HK-2 (cell line): ENCODE measurements at regions not wholly inside any gene's neighbourhood (a gene's known extent, or its start where the extent isn't known, plus 50 kb on each side); places are given as distances from the start of the nearest gene placed in this dataset.
"Not testable (repeated sequence)": the region's sequence is repeated elsewhere in the genome, so short reads cannot be mapped to it uniquely, and the experiment has no call there.

ENCODE experiments used
- DNase-seq: peaks from one replicate; pipeline ENCODE4 v3.0.0-alpha.2; 2018; ENCODE audit not compliant: unreplicated experiment

DNA sequence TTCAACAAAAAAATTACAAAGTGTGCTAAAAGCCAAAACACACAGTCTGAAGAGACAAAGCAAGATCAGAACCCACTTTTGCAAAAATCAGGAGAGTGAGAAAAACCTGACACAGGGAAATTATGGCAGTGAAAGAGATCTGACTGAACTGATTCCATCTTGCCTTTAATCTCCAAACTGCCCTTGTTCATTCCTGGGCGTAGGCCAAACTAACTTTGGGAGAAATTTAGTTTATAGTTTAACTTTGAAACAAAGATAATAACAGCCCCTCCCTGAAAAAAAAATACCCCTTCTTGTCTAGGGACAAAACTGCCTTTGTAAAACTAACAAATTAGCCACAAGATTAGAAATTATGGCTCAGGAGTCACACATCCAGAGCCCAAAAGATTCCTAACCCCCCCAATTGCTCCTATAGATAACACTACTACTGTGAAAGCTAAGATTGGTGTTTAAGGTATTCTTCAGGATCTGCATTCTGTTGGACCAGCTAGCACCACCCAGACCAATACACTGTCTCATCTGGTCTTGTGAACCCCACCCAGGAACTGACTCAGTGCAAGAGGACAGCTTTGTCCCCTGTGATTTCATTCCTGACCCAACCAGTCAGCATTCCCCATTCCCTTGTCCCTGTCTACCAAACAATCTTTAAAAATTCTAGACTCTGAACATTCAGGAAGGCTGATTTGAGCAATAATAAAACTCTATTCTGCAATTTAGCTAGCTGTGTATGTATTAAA is 226.1 kb upstream of the SH3BP4 start:
- no peak for DNase-seq

DNA sequence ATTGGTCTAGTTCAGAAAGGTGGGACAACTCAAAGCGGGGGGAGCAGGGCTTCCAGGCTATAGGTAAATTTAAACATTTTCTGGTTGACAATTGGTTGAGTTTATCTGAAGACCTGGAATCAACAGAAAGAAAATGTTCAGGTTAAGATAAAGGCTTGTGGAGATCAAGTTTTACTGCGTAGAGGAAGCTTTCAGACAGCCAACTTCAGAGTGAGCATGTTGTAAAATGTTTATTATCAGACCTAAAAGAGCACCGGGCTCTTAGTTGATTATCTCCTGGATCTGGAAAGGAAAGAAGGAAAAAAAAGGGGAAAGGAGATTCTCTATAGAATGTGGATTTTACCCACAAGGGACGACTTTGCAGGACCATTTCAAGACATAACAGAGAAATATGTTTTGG is 227.0 kb upstream of the SH3BP4 start:
- no peak for DNase-seq

GRCh38 chr2:234723400-234723799 is 226.5 kb upstream of the ARL4C start:
- DNase-seq: no peak

DNA sequence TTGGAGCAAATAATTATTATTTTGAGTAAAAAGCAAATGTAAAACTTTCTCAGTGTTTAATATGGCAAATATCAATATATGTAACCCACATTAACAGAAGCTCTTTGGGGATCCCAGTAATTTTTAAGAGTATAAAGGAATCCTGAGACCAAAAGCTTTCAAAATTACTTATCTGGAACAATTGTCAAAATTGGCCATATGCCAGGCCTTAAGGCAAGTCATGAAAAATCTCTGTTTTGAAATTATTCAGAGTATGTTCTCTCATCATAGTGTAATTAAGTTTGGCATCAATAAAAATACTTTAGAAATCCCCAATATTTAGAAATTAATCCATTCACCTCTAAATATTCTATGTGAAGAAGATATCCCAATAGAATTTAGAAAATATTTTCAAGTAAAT is 225.3 kb upstream of the ARL4C start:
- DNase-seq: no peak

GRCh38 chr2:234719116-234719716 is 222.3 kb upstream of the ARL4C start:
- no peak for DNase-seq

GRCh38 chr2:234716271-234716670 is 219.4 kb upstream of the ARL4C start:
- no peak for DNase-seq

DNA sequence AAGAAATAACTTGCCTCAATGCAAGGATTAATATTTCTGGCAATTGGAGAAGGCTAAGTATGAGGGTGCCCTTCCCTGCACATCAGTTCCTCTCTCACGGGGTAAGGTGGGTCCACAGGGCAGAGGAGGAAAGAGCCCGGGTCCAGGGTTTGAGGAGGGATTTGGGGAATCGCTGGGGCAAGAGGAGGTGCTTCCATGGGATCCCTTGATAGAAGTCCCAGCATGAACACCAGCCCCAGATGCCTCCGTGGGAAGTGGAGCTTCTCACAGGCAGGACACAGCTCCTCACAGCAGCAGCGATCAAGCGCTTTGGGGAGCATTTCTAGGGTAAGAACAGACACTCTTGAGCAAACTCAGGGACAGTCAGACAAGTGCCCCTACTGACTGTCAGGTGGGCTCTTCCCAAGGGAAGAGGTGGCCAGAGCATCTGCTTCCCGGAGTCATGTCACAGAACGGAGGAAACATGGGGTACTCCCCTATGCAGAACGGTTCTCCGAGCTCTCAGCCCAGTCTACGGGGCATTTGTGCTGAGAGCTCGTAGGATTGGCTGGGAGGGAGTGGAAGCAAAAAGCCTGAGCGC is 218.9 kb upstream of the ARL4C start:
- DNase-seq: no peak

- DNase-seq: no peak
Observed at GRCh38 chr2:234714711-234715110, 217.8 kb upstream of the ARL4C start.

DNA sequence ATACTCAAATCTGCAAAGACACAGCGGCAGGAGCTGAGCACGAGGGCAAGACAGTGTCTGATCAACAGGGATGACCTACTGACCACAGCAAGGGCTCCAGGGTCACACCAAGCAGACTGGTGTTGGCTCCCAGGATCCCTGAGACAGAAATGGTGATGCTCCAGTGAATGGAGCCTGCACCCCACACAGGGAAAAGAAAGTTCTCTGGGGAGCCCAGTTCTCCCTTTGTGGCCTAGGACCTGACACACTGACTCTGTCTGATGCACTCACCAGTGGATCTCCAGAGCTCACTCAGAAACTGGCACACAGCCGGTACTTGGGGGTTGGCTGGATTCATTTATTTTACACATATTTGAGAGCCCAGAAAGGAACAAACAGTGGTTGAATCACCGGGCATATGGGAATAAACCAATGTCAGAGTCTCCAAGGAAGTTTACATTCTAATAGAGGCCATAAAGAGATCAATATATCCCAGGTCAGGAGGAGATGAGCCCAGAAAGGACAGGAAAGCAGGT is 215.6 kb upstream of the ARL4C start:
- DNase-seq: no peak

- no peak for DNase-seq
Observed at GRCh38 chr2:234711308-234711707, 214.4 kb upstream of the ARL4C start.

- no peak for DNase-seq
Observed at GRCh38 chr2:234710587-234710986, 213.7 kb upstream of the ARL4C start.

- DNase-seq: no peak
Observed at GRCh38 chr2:234710066-234710465, 213.2 kb upstream of the ARL4C start.

GRCh38 chr2:234708717-234709116 is 211.8 kb upstream of the ARL4C start:
- DNase-seq: no peak

GRCh38 chr2:234708091-234708683 is 211.3 kb upstream of the ARL4C start:
- DNase-seq: no peak

GRCh38 chr2:234706086-234706485 is 209.2 kb upstream of the ARL4C start:
- no peak for DNase-seq

GRCh38 chr2:234705108-234705507 is 208.2 kb upstream of the ARL4C start:
- peak; percentile 12 for DNase-seq

GRCh38 chr2:234703258-234703657 is 206.4 kb upstream of the ARL4C start:
- no peak for DNase-seq

DNA sequence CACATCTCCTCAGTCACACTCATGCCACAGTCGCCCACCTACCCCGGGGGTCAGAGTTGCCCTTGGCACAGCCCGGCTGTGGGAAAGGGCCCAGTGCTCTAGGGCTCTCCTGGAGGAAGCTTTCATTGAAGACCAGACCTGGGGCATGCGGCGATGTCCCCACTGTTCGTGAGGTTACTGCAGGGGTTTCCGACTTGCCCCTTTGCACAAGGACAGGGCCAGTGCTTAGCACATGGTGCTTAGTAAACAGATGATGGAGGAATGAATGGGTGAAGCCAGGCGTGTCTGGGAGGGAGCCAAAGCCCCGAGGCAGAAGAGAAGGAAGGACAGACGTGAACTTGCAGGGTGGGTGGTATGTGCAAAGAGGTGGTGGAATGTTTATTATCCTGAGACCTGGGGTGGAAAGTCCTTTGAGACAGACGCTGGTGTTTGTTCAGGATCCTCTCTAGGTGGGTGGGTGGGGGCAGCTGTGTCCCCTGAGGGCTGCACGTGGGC is 205.9 kb upstream of the ARL4C start:
- DNase-seq: no peak

DNA sequence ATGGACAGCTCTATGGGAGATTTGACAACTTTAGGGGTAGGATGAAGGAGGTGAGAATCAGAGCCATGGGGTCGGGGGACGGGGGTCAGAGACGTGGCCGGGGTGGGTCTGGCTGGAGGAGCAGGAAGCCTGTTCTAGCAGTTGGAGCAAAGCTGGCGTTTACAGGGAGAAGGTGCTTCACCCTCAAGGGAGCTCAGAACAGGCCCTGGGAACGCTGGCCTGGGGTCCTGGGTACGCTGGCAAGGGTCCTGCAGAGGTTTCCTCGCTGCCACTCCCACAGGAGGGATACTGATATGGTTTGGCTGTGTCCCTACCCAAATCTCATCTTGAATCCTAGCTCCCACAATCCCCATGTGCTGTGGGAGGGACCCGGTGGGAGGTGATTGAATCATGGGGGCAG is 205.0 kb upstream of the ARL4C start:
- DNase-seq: no peak

- no peak for DNase-seq
Observed at GRCh38 chr2:234701421-234701820, 204.5 kb upstream of the ARL4C start.

GRCh38 chr2:234699456-234699855 is 202.6 kb upstream of the ARL4C start:
- DNase-seq: no peak

GRCh38 chr2:234697300-234697876 is 200.5 kb upstream of the ARL4C start:
- not testable (repeated sequence) for DNase-seq
